HG02885 (cell line): ENCODE measurements at regions not wholly inside any gene's neighbourhood (a gene's known extent, or its start where the extent isn't known, plus 50 kb on each side); places are given as distances from the start of the nearest gene placed in this dataset.
"Not testable (repeated sequence)": the region's sequence is repeated elsewhere in the genome, so short reads cannot be mapped to it uniquely, and the experiment has no call there.

Source experiments
- ATAC-seq: cut with Tn5 transposase; IDR thresholded peaks from one replicate; pipeline ENCODE4 v1.9.1; 2021; ENCODE audit warnings: mild to moderate bottlenecking; ENCODE audit not compliant: unreplicated experiment, poor library complexity

DNA sequence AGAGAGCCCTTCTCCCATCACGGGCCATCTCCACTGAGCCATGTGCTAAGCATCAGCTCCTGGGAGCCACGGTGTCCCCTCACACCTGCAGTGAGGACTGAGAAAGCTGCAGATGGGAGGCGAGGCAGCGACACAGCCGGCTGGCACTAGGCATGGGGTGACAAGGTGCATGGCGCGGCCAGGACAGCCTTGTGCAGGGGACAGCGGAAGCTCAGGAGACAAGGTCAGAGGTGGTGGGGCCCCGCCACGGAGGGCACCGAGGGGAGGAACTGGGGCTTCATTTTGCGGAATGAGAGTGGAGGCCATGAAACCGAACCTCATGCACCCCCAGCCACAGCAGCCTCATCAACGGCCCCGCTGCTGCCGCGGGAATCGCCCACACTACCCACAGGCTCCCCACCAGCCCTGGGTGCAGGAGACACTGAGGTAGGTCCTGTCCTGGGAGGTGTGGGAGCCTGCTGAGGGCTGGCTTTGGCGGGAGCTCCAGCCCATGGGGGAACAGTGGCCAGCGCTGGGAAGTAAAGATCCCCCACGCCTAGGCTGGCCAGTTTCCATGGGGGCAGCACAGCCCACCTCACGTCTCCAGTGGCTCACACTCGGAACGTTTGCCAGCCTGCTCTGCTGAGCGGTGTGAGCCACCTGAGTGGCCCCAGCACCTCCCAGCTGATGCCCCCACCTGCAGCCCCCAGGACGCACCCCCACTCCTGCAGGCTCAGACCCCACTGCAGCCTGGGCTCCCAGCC lies 71.2 kb upstream of the INSIG1 start:
- ATAC-seq: no peak

DNA sequence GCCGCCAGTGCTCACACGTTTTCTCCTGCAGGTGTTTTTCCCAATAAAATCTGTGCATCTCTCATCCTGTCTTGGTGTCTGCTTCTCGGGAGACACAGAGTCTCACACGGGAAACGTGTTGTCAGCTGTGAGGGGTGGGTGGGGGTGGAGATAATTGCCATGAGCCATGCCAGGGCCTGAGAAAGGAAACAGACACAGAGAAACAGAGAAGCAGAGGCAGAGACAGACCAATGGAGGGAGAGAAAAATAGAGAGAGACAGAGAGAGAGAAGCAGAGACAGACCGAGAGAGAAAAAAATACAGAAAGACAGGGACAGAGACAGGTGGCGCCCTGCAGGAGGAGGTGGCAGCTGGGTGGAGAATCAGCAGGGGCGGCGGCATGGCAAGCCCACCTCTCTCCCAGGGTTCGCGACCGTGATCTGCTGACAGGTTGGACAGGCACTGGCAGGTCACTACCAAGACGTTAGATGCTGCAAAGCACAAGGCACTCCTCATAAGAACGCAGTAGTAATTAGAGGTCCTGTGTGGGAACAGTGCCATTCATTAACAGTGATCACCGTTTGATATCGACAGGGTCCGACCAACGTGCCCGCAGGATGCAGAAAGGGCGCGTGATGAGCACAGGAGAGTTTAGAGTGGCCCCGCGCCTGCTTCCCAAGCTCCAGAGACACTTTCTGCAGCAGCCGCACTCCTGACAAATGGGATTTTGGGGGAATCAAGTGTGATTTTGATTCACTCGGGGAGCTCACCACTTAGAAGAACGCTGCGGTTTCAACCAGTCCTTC lies 70.5 kb upstream of the INSIG1 start:
- ATAC-seq: no peak

DNA sequence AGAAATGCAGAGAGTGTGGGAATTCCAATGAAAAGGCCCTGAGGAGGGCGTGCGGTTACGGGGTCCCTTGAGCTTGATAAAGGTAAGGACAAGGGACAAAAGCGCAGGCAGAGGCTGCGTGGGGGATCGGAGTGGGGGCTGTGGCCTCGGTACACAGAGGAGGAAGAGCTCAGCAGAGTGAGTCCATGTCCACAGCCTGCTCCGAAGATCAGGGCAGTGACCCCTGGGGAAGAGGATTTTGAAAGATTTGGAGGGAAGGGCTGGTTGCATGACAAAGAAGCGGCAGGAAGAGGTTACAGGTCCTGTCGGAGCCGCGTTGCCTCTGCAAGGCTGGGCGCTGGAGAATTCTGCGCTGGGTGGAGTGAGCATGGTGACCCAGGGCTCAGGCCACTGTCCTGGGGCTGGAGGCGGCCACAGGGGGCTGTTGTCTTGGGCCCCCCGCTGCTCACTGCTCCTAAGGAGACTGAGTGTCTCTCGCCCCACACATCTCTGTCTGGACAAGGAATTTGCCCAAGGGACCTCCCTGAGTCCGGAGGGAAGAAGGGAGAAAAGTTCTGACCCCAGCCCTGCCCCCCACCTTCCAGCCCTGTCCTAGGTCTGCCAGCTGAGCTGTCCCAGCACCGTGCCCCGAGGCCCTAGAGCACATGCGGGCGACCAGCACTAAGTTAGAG lies 69.8 kb upstream of the INSIG1 start:
- no peak for ATAC-seq

DNA sequence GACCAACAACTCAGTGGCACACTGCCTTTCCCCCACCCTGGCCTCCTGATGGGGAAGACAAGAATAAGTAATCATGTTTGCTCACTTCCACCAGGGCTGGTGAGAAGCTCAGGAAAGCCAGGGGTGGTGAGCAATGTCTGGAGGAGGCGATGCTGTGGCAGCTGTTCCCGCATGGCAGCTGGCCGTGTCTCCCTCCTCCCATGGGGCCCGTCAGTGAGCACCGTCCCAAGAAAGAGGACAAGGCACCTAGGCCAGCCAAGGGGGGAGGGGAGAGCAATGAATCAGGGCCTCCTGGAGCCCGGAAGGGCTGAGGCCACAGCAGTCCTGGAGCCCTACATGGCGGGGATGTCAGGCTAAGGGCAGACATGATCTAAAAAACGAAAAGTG lies 69.2 kb upstream of the INSIG1 start:
- no peak for ATAC-seq

DNA sequence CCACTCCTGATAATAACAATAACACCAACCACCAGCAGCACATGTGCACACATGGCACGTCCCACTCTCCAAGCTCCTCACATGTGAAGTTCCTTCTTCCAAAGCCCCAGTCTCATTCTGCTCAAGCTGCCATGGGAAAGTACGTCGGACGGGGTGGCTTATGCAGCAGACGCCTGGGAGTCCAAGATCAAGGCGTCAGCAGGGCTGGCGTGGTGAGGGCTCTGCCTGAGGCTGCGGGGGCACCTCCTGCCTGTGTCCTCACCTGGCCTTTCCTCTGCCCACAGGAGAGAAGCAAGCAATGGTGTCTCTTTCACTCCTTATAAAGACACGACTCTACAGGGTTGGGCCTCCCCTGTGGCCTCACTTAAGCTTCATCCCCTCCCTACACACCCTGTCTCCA lies 68.8 kb upstream of the INSIG1 start:
- ATAC-seq: no peak

DNA sequence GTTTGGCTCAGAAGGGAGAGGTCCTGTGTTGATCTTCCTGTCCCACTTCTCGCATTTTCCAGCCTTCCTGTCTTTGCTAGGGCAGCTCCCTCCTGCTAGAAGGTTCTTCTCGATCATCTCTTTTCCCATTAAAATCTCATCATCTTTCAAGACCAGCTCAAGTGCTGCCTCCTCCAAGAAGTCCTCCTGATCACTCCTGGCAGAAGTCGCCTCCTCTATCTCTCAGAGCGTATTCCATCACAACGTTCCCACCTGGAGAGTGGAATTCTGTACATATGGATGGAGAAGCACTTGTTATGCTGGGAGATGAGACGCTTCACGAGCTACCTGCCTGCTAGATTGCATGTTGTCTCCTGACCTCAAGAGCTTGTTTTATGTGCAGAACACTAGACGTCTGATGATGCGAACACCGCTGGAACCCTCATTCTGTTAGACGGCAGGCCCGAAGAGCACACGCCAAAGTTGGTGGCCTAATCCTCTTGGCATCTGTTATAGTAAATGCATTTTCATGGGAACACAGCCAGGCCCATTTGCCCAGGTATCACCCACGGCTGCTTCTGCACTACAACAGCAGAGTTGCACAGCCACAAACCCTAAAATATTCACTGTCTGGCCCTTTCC lies 68.0 kb upstream of the INSIG1 start:
- ATAC-seq: no peak

DNA sequence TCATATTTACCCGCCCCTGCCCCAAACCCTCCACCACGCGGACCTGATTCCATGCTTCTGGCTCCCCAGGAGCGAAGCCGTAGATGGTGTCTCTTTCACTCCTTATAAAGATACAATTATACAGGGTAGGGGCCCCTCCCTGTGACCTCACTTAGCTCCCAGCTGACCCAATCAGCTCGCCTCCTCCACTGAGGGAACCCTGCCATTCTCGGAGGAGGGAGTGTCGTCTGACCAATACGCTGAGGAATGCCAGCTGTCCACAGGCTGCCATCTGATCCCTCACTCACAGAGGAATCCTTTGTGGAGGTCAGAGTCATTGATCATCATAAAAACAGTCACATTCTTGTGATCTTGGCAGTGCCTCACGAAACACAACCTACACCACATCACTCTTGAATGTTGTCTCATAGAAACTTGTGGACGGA lies 67.5 kb upstream of the INSIG1 start:
- ATAC-seq: no peak

DNA sequence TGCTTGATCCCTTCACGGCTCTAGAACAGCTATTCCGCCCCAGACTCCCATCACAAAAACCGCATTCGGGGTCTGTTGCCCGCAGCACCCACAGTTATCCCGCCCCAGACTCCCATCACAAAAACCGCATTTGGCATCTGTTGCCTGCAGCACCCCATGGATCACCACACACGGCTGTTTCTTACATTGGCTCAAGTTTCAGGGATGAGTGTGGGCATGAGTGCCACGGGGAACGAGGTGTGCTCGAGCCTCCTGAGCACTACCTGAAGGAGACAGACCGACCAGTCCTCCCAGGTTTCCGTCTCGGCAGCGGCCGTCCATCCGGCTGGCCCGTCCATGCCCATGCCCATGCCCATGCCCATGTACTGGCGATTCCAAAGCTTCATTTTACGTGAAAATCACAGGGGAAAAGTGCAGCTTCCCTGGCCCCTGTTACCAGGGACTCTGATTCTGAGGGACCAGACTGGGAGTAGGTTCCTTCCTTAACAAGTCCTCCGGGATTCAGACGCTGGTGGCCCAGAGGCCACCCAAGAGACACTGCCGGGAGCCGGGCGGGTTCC lies 66.4 kb upstream of the INSIG1 start:
- ATAC-seq: no peak

DNA sequence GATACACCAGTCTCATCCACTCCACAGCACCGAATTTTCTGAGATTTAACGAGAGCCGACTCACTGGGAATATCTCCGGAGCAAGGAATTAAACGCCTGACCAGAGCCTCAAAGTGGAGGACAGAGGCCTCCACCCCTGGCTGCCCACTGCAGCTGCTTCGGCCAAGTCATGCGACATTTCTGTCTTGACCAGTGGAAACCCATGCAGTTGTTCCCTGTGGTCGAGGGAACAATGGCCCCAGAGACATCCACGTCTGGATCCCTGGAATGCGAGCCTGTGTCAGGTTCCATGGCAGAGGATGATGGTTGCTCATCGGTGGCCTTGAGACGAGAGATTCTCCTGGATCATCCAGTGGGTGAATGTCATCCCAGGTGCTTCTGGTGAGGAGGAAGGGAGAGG lies 65.7 kb upstream of the INSIG1 start:
- no peak for ATAC-seq

DNA sequence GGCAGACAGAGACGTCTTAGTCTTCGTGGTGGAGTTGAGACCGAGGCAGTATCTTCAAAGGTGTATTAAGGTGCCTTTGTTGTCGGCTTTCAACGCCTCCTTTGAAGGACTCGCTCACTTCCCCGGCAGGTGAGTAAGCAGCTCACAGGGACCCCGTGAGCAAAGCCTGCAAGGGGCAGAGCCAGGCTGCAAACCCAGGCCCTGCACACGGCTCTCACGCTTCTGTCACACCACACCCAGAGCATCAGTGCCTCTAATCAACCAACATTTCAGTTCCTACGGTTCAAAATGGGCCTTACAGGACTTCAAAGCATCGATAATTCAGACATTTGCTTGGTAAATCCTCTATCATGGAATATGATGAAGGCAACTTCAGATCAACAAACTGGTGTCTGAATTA lies 64.8 kb upstream of the INSIG1 start:
- no peak for ATAC-seq

DNA sequence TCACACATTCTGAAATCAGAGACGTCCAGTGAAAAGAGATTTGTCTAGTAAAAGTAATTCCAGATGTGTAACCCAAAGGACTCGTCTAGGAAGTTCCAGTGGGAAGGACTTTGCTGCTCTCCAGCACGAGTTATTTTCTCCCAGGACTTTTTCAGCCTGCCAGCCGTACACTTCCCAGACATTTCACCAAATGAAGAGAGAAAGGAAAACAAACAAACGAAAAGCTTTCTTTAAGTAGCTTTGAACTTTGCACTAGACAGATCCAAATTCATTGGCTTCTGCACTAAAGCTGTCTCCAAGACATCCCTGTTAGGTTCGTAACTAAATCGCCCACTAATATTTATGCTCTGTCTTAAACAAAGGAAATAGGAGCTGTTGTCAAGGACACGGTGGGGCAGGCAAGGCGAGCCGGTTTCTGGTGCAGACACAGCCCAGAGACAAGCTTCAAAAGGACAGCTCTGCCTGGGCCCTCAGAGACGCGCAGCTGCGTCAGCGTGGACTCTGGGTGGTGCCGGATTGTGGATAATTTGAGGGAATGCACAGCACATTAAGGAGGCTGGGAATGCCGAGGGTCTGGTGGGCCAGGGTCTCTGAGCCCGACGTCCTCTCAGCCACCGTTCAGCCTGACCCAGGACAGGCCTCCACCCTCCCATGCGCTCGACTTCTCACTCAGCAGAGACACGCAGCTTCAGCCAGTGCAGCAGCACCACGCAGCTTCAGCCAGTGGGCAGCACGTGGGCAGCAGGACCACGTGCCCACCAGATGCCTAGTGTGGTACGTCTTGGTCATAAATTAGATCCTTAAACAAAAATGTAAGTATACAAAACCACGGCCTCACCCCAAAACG lies 64.1 kb upstream of the INSIG1 start:
- no peak for ATAC-seq

DNA sequence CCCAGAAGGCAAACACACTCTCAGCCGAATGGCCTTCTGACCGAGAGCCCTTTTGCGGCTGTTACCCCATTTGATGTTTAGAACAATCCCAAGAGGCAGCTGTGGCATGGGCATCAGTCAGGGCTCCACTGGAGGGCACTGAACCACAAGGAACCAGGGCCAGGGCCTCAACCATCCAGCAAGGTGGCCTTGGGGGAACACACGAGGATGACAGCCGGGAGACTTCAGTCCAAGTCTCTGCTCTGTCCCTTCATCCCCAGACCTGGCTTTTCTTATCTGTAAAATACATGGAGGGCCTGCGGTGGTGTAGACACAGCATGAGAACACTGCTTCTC lies 63.6 kb upstream of the INSIG1 start:
- no peak for ATAC-seq

DNA sequence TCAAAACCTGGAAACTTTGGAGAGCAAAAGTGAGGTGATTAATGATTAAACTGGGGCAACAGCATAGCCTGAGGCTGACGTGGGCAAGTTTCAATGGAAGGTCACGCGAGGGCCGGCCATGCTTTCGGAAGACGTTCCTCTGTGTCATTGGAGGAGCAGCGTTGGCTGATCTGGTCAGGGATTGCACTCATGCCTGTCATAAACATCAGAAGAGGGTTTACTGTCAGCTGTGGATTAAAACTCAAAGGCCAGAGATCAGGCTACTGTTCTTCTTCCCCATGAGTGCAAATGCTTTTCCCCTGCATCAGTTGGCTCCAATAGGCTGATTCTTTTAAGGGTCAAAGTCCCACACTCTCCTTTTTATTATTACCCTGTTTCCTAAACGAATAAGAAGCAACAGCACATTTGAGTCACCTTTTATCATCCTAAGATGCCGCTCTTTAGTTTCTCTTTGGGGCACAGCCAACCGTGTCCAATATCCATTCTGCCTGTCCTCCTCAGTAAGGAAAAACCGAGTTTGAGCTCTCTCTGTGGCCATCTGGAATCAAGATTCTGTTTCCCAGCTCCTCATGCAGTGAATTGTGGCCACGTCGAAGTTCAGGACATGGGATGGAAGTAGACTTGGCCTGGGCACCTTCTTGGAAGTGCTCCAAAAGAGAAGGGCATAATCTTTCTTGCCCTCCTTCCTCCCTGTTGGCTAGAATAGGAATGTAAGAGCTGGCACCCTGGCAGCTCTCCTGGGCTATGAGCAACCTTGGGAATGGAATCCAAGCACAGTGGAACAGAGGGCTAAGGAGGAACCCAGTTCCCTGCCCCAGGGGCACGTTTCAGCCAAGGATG lies 62.5 kb upstream of the INSIG1 start:
- ATAC-seq: no peak

DNA sequence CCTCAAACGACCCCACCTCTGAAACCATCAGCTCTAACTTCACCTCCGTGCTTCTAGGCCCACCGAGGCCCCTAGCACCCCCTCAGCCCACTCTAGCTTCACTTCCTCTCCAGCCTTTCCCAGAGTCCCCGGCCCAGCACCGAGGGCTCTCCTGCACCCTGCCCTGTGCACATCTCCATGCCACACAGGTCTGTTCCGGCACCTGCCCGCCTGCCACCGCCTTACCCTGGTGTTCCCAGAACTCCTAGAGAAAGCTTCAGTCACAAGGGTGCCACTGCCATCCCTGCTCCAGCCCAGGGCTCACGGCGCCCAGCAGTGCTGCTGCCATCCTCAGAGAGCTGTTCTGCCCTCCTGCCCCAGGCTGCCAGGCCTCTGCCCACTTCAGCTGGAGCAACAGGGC lies 61.3 kb upstream of the INSIG1 start:
- no peak for ATAC-seq

DNA sequence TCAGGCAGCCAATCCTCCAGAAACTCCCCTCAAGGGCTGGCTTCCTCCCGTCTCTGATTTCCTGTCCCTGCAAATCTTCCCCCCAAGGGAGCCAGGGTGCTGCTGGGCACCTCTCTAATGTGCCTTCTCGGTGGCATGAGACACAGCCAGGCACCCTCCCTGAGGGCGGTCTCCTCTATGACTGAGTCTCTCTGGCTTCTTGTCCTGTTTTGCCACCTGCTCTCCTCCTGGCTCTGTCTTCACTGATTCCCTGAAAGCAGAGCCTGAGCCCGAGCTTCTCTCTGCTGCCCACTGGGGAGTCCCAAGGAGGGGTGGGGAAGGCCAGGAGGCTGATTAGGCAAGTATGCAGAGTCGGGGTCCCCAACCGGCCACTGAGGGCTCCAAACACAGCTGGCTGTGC lies 60.4 kb upstream of the INSIG1 start:
- ATAC-seq: no peak

DNA sequence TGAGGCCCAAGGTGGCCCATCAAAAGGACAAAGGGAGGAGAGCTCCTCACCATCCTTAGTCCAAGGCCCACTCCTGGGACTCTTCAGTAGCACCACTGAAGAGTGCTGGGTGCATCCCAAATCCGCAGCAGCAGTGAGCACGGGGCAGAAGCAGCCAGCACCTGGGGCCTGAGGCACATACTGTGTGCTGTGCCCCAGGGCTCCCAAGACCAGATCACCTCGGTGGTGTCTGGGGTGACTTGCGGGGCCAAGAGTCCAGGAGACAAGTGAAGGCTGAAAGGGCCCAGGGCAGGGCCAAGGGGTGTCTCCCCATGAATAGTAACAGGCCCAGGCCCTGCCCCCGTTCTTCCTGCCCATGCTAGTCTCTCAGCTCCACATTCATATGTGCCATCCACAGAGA lies 59.9 kb upstream of the INSIG1 start:
- ATAC-seq: no peak

DNA sequence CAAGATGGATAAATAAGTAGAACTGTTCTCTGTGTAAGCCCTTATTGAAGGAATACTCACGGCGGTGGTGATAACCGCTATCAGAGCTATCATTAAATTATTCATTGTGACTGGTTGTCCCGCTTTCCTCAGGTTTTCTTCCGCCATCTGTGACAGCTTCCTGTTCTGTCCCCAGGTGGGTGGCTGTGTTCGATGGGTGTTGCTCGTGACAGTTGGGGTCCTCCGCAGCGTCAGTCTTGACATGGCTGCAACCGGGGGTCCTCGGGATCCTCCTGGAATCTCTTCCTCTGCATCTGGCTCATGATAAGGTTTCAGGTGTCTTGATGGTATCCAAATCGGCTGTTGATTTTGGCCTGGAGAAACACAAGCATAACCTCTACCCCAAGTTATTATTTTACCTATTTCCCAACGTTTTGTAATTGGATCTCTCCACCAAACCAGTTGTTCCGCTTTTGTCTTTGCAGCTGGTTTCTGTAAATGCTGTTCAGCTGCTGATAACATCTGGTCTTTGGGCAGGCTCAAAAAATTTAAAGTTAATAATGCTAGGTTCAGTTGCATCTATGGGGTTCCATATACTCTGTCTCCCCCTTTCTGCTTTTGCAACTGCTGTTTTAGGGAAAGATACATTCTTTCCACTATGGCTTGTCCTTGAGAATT lies 58.1 kb upstream of the INSIG1 start:
- not testable (repeated sequence) for ATAC-seq

DNA sequence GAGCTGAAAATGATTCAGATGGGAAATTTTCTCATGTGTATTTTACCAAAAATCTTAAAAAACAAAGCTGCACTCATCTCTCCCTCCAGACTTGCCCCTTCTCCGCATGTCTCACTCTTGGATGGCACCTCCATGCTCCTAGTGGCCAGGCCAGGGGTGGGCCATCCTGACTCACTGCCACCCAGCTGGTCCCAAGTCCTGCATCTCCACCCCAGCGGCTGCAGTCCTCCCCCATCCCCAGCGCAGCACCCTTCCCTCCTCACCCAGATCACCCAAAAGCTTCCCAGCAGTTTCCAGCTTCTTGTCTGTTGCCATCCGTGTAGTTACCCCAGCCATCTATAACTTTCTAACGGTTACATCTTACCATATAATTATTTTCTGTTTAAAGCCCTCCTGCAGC lies 53.0 kb upstream of the INSIG1 start:
- ATAC-seq: no peak
